Osteocyte (in vitro differentiated cells): ENCODE measurements at regions not wholly inside any gene's neighbourhood (a gene's known extent, or its start where the extent isn't known, plus 50 kb on each side); places are given as distances from the start of the nearest gene placed in this dataset.

Experiments used
- DNase-seq: peaks from one replicate; pipeline ENCODE4 v3.0.0; 2021; ENCODE audit warnings: mixed read lengths; ENCODE audit not compliant: unreplicated experiment; ENCODE audit errors: extremely low spot score
- H3K27ac Mint-ChIP-seq: one replicate; pipeline ENCODE4 v1.8.0; 2021; ENCODE audit warnings: mild to moderate bottlenecking, mixed read lengths; ENCODE audit not compliant: unreplicated experiment
- H3K27me3 Mint-ChIP-seq: one replicate; pipeline ENCODE4 v1.8.0; 2021; ENCODE audit warnings: mixed read lengths; ENCODE audit not compliant: unreplicated experiment
- H3K36me3 Mint-ChIP-seq: one replicate; pipeline ENCODE4 v1.8.0; 2021; ENCODE audit warnings: mixed read lengths; ENCODE audit not compliant: unreplicated experiment
- H3K4me1 Mint-ChIP-seq: one replicate; pipeline ENCODE4 v1.8.0; 2021; ENCODE audit warnings: mixed read lengths; ENCODE audit not compliant: unreplicated experiment
- H3K4me3 Mint-ChIP-seq: one replicate; pipeline ENCODE4 v1.8.0; 2021; ENCODE audit warnings: mild to moderate bottlenecking, moderate library complexity, mixed read lengths; ENCODE audit not compliant: unreplicated experiment
- H3K9me3 Mint-ChIP-seq: one replicate; pipeline ENCODE4 v1.8.0; 2021; ENCODE audit warnings: mixed read lengths; ENCODE audit not compliant: unreplicated experiment
- TF ChIP-seq, protein P1 (sequence below): fragments of 200-600 bp; sonication (generic); IDR thresholded peaks from 2 replicates; pipeline ENCODE4 v1.5.0; 2021; ENCODE audit warnings: antibody characterized with exemption, mild to moderate bottlenecking, moderate library complexity

- H3K36me3 Mint-ChIP-seq: no peaks in the 10 kb centered on the region
- H3K4me3 Mint-ChIP-seq: no peak overlapping the region
- TF ChIP-seq, protein P1, sequence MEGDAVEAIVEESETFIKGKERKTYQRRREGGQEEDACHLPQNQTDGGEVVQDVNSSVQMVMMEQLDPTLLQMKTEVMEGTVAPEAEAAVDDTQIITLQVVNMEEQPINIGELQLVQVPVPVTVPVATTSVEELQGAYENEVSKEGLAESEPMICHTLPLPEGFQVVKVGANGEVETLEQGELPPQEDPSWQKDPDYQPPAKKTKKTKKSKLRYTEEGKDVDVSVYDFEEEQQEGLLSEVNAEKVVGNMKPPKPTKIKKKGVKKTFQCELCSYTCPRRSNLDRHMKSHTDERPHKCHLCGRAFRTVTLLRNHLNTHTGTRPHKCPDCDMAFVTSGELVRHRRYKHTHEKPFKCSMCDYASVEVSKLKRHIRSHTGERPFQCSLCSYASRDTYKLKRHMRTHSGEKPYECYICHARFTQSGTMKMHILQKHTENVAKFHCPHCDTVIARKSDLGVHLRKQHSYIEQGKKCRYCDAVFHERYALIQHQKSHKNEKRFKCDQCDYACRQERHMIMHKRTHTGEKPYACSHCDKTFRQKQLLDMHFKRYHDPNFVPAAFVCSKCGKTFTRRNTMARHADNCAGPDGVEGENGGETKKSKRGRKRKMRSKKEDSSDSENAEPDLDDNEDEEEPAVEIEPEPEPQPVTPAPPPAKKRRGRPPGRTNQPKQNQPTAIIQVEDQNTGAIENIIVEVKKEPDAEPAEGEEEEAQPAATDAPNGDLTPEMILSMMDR: no peak
- no peak overlapping the region for H3K27ac Mint-ChIP-seq
- peaks cover 2% of the 10 kb centered on the region for H3K27me3 Mint-ChIP-seq
- DNase-seq: no peak
- H3K4me1 Mint-ChIP-seq: no peaks in the 10 kb centered on the region
- H3K9me3 Mint-ChIP-seq: no peaks in the 10 kb centered on the region
These were observed 185.4 kb upstream of the SKOR2 start for GRCh38 chr18:47436871-47437270.

GRCh38 chr18:47434214-47434746 lies 182.8 kb upstream of the SKOR2 start:
- no peak overlapping the region for H3K4me3 Mint-ChIP-seq
- no peaks in the 10 kb centered on the region for H3K4me1 Mint-ChIP-seq
- H3K27me3 Mint-ChIP-seq: peaks cover 2% of the 10 kb centered on the region
- H3K27ac Mint-ChIP-seq: no peak overlapping the region
- no peaks in the 10 kb centered on the region for H3K36me3 Mint-ChIP-seq
- TF ChIP-seq, protein P1: no peak
- no peaks in the 10 kb centered on the region for H3K9me3 Mint-ChIP-seq
- DNase-seq: no peak

DNA sequence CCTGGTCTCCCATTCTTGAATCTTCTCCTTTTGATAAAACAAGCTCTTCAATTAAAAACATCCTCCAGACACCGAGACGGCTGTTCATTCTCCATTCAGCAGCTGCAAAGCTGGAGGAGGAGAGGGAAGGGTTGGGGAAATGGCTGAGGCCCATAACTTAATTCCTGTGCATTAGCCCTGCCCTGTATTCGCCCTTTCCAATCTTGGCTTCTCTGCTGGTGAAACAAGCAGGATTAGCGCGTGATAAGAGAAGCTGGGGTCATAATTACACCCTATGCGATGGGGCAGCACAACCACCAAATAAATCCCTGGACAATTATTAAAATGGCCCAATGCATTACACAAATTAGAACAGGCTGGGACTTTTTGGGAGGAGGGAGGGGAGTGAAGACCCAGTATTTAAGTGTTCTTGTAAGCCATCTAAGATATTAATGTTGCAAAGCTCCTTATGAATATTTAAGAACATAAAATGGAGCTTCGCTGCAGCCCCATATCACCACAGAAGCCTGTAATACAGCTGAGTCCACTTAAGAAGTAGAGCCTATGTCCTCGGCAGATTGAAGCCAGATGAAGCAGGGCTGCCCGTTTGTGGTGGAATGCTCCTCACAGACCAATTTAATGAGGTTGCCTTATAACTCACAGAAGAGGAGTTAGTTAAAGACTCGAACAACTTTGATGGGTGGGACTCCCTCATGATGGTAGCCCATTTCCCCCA lies 176.6 kb upstream of the SKOR2 start:
- H3K4me1 Mint-ChIP-seq: no peaks in the 10 kb centered on the region

GRCh38 chr18:47427072-47427471 lies 175.6 kb upstream of the SKOR2 start:
- no peak overlapping the region for H3K4me3 Mint-ChIP-seq

More for the DNA sequence above, 176.6 kb upstream of the SKOR2 start:
- Mint-ChIP-seq H3K36me3 (no peaks in the 10 kb centered on the region), H3K27ac (no peak overlapping the region), H3K27me3 (no peaks in the 10 kb centered on the region), H3K9me3 (no peaks in the 10 kb centered on the region), H3K4me3 (no peak overlapping the region)
- DNase-seq: no peak
- TF ChIP-seq, protein P1: no peak

DNA sequence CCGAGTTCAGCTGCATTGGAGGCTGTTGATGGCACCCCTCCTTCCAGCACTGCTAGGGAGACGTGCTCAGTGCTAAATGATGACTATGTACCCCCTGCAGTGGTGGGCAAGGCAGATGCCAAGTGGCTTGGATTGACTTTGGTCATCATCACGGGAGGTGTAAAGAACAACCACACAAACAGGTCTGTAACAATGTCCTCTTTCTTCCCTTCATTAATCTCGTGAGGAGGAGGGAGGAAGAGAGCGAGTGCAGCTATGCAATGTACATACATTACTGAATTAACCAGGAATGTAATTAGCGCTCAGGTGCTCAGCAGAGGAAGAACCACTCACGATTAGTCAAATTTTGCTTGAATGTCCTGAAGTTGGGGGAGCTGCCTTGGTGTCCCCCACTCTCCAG lies 173.9 kb upstream of the SKOR2 start:
- H3K27ac Mint-ChIP-seq: no peak overlapping the region
- H3K36me3 Mint-ChIP-seq: no peaks in the 10 kb centered on the region
- H3K9me3 Mint-ChIP-seq: no peaks in the 10 kb centered on the region
- TF ChIP-seq, protein P1: no peak
- H3K27me3 Mint-ChIP-seq: peaks cover 2% of the 10 kb centered on the region
- H3K4me3 Mint-ChIP-seq: no peak overlapping the region
- DNase-seq: no peak
- H3K4me1 Mint-ChIP-seq: no peaks in the 10 kb centered on the region

More at GRCh38 chr18:47427072-47427471, 175.6 kb upstream of the SKOR2 start:
- no peaks in the 10 kb centered on the region for H3K4me1 Mint-ChIP-seq
- no peaks in the 10 kb centered on the region for H3K36me3 Mint-ChIP-seq
- H3K27ac Mint-ChIP-seq: no peak overlapping the region
- no peaks in the 10 kb centered on the region for H3K27me3 Mint-ChIP-seq
- DNase-seq: no peak
- no peaks in the 10 kb centered on the region for H3K9me3 Mint-ChIP-seq
- TF ChIP-seq, protein P1: no peak
